HG03064 (cell line): ENCODE measurements at regions not wholly inside any gene's neighbourhood (a gene's known extent, or its start where the extent isn't known, plus 50 kb on each side); places are given as distances from the start of the nearest gene placed in this dataset.
"Not testable (repeated sequence)": the region's sequence is repeated elsewhere in the genome, so short reads cannot be mapped to it uniquely, and the experiment has no call there.

Experiments used
- ATAC-seq: cut with Tn5 transposase; IDR thresholded peaks from one replicate; pipeline ENCODE4 v1.9.1; 2021; ENCODE audit warnings: low read depth; ENCODE audit not compliant: unreplicated experiment

DNA sequence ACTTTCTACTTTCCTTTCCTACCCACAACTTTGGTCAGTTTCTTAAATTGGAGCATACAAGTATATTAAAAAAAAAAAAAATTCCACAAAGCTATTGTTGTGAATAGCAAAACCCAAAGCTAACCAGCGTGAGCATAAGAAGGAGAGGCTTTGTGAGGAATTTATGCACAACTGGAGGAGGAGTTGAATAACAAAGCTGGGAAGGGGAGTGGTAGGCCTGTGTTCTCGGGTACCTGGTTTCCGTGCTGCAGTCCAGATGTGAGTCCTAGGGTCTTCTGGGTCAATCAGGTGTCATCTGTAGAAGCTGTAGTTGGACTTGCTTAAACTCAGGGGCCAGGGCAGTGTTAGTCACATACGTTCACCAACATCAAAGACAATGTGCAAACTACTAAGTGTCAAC lies 422.5 kb upstream of the SGCG start:
- no peak for ATAC-seq

DNA sequence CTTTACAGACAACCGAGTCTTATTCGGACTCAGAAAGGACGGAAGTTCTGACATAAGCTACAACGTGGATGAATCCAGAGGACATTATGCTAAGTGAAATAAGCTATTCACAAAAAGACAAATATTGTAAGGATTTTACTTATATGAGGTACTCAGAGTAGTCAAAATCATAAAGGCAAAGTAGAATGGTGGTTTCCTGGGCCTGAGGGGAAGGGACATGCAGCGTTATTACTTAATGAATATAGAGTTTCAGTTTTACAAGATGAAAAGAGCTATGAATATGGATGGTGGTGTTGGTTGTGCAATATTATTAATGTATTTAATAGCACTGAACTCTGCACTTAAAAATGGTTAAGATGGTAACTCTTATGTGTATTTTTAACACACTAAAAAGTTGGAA lies 419.1 kb upstream of the SGCG start:
- no peak for ATAC-seq

DNA sequence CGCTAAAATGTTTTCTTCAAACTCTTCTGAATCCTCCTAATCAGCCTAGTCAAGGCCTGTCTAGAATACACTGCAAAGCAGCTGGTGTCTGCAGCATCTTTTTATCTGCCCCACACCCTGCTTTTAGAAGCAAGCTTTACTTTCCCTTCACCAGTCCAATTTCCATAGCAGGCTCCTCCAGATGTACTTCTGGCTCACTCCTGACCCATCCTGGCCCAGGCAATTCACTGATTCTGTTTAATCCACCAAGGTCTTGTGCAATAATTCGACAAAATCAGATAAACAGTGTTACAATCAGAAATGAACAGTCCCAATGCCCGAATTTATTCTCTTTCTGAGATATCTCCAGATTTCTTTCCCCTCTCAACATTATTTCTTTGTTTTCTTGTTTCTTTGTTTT lies 415.2 kb upstream of the SGCG start:
- ATAC-seq, result no peak

DNA sequence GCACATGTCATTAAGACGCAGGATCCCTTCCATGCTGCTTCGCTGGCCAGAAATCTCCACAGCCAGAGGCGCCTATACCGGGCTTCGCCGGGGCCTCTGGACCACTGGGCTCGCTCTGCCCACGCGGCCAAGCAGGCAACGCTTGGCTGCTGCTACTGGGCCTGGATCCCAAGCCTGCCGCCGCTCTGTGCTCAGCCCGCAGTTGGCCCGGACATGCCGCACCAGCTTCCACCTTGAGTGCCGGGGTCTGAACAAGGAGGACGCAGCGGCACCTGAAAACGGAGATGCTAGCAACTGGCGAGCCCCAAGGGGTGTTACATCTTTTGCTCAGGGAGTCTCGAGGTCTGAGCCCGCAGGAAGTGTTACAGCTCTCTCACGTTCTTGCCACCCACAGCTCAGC lies 409.9 kb upstream of the SGCG start:
- no peak for ATAC-seq

DNA sequence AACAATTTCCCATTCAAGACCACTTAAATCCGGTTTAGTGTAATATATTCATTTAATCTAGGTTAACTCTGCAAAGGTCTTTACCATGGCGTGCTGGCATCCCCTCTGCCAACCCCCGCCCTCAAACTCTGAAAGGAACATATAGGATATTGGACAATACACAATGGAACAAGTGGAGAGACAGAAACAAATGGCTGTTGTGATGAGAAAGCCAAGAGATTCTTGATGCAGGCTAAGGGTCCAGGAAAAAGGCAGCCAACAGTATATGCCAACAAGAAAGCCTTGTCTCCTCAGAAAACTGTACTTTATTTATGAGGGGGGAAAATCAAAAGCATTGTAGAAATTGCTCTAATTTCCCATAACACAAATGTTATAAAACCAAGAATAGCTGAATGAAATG lies 407.3 kb upstream of the SGCG start:
- ATAC-seq, result no peak

DNA sequence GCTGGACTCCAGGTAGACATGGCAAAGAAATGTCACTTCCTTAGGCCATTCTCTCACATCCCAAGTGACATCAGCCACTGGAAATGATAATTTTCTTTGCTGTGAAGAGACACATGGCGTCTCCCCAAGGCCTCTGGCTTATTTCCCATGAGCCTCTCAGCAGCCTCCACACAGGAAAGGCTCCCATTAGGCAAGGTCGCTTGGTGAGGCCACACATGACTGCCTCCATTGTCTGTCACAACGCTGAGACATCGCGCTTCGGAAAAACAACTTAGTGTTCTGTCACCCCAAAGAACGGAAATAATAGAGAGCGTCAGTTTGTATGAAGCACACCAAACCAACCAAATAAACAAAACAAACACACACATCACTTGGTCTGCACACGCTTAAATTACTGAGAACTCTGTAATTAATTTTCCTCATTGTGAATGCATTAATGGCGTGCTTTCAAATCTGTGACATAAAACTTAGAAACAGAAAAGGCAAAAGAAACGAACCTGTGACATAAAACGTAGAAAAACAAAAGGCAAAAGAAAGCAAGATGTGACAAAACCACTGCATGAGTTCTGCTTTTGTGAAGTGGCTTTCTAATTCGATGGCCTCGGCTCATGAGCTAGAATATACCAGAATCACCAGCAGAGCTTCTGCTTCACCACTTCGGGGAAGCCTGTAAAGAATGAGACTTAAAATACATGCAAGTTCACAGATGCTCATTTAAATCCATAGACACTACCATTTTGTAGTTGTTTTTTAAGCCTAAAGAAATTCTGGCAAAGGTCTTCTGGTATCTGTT lies 404.2 kb upstream of the SGCG start:
- no peak for ATAC-seq

DNA sequence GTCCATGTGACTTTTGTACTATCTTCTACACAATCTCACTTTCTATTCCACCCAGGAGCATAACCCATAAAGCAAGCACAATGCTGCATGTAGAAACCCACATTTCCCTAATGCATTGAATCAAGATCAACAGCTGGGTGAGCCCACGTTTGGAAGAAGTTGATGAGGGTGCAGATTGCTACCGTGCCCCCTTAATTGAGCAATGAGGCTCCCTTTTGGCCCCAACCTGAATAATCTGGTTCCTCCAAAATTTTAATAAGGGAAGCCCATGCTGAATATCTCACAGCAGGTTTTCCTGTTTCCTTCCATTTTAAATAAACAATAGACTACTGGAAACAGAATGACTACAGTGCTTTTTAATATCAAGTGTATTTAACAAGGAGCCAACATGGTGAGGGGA lies 403.6 kb upstream of the SGCG start:
- no peak for ATAC-seq

DNA sequence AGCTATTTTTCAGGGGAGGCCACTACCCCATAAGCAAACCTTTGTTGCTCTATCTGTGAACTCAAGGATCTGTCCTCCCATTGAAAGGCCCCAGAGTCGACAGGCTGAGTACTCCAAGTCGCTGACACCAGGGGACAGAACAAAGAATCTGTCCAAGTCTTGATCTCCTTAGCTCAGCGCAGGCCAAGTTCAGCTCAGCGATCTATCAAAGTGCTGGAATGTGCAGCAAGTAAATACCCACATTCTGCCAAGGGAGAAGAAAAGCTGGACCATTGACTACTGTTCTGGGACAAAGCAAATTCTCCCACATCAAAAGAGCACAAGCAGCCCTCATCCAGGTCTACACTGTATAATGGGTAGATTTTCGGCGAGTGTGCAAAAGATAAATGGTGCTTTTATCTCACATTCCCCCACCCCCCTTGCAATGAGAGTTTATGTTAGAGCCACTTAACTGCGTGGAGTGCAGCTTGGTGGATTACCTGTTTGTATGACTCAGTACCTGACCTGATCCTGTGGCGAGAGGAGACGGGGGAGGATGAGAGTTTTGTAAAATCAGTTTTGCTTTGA lies 391.7 kb upstream of the SGCG start:
- no peak for ATAC-seq

DNA sequence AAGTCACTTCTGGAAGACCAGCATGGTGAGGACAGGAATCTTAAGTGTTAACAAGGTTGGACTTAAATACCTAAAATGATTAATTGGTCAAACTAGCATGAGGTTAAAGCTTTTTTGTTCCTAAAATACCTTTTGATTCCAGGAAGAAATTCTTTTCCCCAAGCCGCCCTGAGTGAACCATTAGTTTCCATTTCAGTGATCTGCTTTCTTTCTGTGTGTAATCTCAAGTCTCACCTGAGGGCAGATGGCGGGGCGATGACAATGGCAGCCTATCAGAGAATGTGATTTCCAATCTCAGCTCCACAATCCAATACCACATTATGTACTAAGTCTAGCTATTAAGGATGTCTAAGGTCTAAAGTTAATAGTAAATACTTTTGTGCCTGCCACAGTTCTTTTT lies 390.9 kb upstream of the SGCG start:
- ATAC-seq, result no peak

DNA sequence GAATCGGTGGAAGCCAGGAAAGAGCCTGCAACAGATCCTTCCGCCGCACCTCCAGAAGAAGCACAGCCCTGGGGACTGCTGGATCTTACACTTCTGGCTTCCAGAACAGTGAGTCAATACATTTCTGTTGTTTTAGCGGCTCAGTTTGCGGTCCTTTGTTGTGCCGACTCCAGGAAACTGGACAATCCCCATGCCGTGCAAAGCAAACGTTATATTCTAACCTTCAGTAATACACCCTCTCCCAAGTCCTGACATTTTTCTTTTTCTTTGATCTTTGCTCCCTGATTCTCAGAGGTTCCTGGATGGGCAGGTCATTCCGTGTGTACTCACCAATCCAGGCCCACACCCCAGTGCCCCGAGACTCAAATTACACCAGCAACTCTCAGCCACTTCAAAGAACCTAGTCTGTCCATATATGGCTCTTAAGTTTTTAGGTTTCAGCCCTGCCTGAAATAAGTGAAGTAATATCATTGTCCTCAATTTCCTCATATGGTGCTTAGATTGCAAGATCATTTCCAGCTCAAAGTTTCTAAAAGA lies 387.1 kb upstream of the SGCG start:
- ATAC-seq, result no peak

DNA sequence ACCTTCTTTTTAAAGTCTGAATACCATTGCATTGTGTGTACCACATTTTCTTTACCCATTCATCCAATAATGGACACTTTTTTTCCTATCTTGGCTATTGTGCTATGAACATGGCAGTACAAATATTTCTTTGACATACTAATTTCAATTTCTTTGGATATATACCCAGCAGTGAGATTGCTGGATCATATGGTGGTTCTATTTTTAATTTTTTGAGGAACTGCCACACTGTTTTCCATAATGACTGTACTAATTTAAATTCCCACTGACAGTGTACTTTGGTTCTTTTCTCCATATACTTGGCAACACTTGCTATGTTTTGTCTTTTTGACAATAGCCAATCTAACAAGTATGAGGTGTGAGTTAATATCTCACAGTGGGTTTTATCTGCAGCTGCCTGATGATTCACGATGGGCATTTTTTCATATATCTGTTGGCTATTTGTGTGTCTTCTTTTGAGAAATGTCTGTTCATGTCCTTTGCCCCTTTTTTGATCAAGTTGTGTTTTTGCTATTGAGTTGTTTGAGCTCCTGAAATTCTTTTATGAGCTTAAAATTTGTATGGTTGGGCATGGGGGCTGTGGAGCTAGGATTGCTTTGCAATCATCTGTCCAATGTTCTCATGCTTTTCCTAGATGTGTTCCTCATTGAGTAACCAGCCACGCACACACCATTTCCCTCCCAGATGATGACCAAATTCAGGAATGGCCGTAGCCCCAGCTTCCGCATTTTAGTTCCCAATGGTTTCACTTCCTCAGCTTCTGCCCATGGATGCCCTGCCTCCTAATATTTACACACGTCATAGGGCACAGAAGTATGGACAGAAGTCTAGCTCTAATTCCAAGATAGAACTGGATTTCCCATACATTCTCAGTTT lies 380.0 kb upstream of the SGCG start:
- ATAC-seq, result no peak

DNA sequence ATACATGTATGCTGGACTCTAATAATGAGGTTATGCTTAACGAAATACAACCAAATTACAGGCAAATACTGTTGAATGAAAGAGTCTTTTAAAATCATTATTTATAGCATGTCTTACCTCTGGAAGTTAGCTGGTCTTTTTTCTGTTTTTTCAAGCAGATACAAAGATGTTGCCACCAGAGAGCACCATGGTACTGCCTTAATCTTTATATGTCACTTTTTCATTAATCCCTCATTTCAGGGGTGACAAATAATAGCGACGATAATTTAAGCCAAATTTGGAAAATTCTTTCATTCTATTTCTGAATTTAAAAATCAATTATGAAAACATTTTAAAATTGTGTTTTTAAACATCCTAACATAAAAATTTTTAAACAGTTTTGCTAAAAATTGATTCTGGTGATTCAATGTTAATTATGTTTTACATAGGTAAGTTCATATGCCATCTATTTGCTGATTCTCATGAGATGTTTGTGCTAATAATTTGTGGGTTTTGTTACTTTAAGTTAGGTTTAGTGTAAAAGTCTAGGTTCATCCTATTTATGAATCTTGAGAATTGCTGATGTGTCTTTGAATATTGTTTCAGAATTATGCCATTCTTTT lies 379.3 kb upstream of the SGCG start:
- ATAC-seq, result no peak

DNA sequence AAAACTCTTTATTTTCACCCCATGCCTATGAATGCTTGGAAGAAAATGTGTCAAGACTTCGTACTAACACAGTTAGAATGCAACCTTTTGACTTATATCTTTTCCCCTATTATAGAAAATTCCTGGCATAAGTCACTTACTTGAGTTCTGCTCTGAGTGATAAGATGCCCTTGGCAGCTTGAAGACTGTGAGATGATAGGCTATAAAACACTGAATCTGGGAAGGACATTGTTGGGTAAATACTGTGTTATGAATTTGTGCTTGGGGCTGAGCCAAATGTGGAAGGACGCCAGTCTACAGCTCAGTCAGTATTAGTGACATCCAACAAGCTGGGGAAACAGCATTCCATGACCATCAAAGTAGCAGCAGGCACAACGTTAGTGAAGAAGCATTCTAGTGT lies 368.0 kb upstream of the SGCG start:
- no peak for ATAC-seq

DNA sequence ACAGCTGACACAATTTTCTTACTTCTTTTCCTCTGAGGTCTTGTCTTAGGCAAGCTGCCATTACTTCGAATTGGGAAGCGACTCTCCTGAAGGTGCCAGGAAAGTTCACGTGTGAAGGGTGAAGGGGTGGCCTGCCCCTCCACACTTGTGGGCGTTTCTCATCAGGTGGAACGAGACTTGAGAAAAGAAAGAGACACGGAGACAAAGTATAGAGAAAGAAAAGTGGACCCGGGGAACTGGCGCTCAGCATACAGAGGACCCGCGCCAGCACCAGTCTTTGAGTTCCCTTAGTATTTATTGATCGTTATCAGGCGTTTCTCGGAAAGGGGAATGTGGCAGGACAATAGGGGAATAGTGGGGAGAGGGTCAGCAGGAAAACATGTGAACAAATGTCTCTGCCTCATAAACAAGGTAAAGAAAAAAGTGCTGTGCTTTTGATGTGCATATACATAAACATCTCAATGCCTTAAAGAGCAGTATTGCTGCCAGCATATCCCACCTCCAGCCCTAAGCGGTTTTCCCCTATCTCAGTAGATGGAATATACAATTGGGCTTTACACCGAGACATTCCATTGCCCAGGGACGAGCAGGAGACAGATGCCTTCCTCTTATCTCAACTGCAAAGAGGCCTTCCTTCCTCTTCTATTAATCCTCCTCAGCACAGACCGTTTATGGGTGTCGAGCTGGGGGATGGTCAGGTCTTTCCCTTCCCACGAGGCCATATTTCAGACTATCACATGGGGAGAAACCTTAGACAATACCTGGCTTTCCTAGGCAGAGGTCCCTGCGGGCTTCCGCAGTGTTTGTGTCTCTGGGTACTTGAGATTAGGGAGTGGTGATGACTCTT lies 367.0 kb upstream of the SGCG start:
- not testable (repeated sequence) for ATAC-seq

DNA sequence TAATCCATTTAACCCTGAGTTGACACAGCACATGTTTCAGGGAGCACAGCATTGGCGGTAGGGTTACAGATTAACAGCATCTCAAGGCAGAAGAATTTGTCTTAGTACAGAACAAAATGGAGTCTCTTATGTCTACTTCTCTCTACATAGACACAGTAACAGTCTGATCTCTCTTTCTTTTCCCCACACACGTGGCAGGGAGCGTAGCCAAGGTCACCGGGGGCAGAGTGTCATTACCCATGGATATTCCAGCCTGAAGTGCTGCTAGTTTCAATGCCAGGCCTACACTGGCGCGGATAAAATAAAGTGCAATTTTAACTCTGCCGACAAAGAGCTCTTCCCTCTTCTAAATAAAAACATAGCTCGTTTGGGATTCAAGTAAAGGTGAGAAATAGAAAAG lies 366.3 kb upstream of the SGCG start:
- ATAC-seq, result not testable (repeated sequence)

DNA sequence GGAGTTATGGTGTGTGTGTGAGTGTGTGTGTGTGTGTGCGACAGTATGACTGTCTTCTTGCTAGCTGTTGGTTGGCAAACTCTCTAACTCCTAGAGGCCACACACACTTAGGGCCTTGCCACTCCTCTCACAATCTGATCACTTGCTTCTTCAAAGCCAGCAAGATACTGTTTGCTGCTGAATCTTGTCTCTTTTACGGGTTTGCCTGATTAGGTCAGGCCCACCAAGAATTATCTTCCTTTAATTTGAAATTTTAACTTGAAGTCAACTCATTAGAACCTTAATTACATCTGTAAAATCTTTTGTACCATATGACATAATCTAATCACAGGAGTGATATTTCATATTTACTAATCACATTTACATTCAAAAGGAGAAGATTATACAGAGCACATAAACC lies 359.2 kb upstream of the SGCG start:
- no peak for ATAC-seq

DNA sequence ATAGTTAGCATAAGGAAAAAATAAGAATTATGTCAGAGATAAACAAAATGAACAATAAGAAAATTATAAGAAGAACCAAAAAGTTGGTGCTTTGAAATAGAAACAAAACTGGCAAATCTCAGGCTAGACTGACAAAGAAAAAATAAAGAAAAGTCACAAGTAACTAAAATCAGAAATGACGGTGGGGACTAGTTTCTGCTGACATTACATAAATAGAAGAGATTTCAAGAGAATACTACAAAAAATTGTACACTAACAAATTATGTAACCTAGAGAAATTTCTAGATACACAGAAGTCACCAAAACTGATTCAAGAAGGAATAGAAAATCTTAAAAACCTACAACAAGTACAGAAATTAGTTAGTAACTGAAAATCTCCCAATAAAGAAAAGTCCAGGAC lies 355.6 kb upstream of the SGCG start:
- no peak for ATAC-seq

DNA sequence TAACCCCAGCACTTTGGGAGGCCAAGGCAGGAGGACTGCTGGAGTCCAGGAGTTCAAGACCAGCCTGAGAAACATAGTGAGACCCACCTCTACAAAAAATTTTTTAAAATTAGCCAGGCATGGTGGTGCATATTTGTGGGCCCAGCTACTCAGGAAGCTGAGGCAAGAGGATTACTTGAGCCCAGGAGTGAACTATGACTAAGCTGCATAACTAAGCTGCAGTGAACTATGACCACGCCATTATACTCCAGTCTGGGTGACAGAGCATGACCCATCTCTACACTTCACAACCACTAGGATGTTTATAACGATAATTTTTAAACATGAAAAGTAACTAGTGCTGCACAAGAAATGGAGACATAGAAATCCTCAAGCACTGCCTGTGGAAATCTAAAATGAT lies 352.7 kb upstream of the SGCG start:
- no peak for ATAC-seq

DNA sequence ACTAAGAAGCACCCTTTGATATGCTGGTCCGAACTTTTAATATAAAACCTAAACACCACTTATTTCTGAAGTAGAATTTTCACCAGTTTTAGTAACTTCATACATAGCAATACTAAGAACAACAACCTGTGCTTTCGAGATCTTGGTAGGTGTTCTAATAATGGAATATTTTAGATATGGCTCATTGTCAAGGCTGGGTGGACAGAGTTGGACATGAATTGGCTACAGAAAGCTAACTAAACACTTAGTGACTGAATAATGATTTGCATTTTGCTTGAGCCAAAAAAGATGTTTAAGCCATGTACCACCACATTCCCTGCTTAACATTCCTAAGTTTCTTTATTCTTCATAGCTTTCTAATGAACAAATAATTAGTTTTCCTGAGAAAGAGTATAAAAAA lies 344.3 kb upstream of the SGCG start:
- no peak for ATAC-seq

DNA sequence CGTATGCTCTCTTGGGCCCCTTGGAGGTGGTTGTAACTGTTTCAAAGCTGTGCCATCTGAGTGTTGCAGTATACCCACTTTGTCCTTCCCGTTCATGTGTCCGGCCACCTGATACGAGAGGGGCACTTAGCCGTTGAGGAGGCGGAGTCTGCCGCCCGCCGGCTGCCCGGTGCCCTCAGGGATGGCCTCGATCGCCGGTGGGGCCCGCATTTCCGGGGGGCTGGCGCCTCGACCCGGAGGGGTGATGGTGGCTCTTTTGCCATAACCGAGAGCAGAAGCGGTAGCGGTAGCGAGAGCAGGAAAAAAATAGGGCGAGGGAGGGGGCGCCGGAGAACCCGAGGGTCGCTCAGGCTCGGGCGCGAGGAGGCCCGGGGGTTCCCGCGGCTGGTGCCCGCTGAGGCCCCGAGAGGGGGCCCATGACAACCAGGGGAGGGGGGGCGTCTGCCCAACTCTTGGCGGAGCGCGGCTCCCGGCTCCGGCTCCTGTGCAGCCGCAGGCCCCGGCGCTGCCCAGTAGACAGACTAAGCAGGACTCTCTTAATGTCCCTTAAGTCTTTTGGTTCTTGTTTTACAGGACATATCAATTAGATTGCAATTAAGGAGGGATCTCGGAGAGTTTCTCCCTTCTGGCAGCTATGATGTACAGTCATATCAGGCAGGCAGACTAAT lies 342.7 kb upstream of the SGCG start:
- ATAC-seq, result no peak
